ENCODE measurements at regions not wholly inside any gene's neighbourhood (a gene's known extent, or its start where the extent isn't known, plus 50 kb on each side); places are given as distances from the start of the nearest gene placed in this dataset.
"Not testable (repeated sequence)": the region's sequence is repeated elsewhere in the genome, so short reads cannot be mapped to it uniquely, and the experiment has no call there.

DNA sequence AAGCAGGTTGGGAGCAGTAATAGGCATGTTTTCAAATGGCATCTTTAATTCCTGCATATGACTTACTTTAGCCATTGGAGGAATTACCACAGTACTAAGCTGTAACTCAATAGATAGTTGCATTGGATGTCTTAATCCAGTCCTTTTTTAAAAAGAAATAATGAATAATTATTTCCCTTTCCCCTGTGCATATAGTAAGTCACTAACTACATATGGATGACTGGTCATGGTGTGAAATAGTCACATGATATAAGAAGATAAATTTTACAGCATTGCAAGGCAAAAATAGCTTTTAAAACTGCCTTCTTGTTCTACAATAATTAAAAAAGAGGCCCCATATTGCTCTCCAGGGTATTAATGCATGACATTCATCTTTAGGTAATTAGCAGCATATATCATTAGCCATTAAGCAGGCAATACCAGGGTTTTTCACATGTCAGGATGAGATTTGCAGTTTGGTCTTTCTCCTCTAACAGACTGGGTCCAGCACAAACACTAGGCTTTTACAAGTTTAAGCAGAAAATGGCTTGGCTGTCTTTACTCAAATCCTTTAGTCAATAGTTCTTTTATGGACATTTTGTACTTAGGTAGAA lies 606.4 kb upstream of the RORB start:
- no peak for DNase-seq

DNA sequence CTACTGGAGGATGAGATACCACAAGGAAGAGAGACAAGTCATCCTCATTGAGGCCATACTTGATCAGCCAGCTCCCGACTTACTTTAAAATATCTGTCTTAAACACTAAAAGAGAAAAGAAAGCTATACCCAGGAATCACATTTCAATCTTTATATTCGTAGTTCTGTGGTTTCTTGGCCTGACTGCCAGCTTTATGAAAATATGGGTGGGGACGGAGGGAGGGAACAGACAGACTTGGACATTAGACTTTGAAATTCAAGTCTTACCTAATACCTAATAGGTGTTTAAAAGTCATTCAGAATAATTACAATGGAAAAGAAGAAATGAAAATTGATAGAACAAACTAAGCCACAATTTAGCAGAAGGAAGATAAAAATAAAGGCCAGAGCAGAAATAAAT lies 604.8 kb upstream of the RORB start:
- DNase-seq = no peak

DNA sequence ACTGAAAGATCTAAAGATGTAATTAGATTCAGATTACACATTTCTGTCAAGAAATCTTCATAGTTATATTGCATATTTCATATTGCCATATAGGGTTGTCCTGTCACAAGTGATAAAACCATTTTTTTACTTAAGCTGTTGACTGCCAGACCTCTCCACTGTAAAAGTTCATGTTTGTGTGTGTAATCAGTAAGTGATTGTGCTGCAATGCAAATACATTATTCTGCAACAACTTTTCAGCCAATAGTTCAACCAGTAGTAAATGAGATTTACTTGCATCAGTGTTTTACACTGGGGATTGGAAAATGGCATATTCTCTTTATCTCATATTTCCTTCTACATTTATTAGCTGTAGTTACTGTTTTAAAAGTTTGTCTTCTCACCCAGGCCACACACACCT lies 603.9 kb upstream of the RORB start:
- no peak for DNase-seq

DNA sequence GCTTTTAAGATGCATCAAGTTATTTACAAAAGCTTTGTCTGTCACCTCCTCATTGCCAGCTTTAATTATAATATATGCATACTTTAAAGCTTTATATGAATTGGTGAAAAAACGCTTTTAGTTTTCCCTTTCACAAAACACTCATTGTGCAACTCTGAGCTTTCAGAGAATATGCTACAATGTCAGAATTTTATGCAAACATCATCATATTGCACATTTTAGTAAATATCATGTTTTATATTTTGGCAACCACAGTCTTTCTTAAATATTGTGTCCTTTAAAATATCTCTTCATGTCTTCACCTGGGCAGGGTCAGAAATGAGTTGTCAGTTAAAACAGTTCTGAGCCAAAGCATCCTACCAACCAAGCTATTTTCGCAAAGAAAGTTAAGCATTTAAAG lies 601.1 kb upstream of the RORB start:
- no peak for DNase-seq

DNA sequence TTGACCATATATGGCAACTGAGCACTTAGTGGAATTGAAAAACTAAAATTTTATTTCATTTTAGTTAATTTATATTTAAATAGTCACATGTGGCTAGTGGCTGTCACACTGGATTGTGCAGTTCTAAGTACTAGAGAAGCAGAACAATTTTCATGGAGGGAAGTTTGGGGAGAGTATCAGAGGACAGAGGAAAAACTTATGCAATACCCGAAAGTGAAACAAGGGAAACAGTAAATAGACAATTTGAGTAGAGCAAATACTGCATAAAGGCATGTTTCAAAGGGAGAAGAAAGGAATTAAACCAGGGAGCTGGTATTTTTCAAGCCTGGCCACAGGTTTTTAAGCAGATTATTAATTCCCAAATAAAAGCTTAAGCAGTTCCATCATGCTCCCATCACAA lies 590.5 kb upstream of the RORB start:
- DNase-seq = no peak

DNA sequence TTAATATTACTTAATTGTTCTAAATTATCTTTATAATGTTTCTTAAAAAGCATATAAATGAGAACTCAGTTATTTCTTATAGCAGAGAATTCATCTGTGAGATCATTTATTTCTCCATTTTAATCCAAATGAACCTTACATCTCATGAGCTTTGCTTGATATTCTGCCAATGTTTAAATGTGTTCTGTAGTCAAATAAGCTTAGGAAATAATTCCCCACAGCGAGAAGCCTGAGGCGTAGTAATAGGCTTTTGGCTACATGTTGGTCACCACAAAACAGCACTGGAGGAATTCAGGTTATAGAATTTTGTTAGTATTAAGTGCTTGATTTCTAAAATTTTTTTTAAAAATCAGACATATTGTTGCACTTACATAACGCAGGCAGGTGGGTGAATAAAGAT lies 585.3 kb upstream of the RORB start:
- DNase-seq = no peak

DNA sequence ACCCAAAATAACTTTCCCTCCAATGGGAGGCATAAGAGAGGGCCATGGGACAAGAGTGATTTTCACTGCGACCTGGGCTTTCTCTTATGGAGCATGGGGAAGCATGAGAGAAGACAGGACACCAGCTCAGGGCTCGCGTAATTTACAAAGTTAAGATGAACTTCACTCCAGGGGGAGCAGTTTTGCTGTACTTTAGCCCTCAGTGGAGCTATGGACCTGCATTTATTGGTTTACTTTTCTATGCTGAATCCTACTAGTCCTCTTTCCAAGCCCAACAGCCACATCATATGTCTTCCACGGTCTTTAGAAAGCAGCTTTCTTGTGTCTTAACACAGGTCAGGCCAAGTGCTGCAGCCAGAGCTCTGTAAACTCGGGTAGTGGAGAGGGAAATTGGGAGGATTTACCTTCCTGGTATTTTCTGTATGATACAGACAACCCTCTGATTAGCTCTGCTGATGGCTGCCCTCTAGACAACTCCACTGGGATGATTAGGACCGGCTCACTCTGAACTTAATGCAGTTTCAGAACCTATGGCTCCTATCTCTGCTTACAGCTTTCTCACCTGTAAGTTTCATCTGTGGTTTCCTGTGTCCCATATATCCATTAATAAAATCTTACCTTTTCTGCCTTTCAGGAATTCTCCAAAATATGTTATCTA lies 581.0 kb upstream of the RORB start:
- DNase-seq = no peak

DNA sequence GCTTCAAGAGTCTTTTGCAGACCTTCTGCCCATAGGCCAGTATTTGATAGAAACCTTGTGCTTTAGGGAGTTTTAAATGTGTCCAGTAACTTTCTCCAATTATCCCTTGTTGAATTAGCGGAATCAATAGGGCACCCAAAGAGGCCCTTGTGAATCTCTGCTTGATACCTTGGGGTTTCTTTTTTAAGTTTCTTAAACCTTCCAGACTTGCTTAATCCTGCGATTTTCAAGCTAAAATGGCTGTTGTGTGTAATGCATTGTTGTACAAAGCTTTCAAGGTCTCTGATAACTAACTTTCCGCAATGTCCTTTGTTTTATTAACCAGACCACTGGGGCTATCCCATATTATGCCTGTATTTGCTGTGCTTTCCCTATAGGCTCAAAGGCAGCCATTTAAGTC lies 577.4 kb upstream of the RORB start:
- no peak for DNase-seq

DNA sequence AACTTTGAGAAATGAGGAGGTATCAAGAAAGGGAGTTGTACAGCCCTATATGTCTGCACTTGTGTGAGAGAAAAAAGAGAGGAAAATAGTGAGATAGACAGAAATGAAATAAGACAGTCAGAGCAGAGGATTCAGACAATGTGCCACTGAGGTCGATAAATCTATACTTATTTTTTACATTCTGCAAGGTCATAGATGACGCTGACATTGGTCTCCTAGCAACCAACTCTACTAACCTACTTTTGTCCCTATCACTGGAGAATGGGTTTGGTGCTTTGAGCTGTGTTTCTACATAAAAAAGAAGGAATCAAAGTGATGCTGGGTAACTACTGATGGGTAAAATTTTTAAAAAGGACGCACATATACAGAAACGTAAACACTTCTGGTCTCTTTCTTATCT lies 573.3 kb upstream of the RORB start:
- DNase-seq = no peak

DNA sequence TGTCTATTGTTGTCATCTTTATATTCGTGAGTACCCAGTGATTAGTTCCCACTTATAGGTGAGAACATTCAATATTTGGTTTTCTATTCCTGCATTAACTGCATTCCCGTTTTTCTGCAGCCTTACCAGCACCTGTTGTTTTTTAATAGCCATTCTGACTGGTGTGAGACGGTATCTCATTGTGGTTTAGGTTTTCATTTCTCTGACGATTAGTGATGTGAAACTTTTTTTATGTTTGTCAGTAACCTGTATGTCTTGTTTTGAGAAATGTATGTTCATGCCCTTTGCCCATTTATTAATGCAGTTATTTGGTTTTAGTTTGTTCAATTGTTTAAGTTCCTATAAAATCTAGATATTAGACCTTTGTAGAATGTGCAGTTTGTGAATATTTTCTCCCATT lies 546.0 kb upstream of the RORB start:
- DNase-seq = no peak

DNA sequence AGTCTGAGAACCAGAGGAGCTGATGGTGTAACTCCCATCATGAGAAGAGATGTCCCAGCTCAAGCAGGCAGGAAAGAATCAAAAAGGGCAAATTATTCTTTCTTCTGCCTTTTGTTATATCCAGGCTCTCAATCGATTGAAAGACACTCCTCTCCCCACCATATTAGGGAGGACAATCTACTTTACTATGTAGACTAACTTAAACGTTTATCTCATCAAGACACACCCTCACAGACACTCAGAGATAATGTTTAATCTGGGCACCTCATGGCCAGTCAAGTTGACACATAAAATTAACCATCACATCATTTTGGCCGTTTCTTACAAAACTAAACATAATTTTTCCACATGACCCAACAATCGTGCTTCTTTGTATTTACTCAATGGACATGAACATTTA lies 534.3 kb upstream of the RORB start:
- DNase-seq = no peak

DNA sequence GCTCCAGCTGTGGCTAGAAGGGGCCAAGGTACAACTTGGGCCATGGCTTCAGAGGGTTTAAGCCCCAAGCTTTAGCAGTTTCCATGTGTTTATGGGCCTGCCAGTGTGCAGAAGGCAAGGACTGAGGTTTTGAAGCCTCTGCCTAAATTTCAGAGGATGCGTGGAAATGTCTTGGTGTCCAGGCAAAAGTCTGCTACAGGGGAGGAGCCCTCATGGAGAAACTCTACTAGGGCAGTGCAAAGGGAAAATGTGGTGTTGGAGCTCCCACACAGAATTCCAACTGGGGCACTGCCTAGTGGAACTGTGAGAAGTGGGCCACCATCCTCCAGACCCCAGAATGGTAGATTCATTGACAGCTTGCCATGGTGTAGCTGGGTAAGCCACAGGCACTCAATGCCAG lies 527.2 kb upstream of the RORB start:
- no peak for DNase-seq

DNA sequence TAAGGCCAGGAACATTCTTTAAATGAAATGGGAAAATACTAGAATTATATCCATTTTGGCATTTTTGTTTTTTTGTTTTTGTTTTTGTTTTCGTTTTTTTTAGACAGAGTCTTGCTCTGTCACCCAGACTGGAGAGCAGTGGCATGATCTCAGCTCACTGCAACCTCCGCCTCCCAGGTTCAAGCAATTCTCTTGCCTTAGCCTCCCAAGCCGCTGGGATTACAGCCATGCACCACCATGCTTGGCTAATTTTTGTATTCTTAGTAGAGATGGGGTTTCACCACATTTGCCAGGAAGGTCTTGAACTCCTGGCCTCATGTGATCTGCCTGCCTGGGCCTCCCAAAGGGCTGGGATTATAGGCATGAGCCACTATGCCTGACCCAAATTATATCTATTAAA lies 520.7 kb upstream of the RORB start:
- DNase-seq = not testable (repeated sequence)

DNA sequence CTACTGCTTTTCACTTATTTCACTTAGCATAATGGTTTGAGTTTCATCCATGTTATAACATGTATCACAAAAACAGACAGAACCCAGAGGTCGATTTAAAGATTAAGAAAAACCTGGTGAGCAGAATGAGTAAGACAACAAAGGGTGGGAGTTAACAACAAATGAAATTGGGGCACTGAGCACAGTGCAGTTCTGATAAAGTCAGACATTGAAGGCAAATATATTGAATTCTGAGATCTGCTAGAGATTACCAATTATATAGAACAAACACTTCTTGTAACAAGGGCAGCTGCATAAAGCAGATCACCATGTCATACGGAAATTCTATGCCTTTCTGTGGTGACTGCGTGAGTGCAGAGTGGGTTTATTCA lies 517.3 kb upstream of the RORB start:
- DNase-seq = no peak

DNA sequence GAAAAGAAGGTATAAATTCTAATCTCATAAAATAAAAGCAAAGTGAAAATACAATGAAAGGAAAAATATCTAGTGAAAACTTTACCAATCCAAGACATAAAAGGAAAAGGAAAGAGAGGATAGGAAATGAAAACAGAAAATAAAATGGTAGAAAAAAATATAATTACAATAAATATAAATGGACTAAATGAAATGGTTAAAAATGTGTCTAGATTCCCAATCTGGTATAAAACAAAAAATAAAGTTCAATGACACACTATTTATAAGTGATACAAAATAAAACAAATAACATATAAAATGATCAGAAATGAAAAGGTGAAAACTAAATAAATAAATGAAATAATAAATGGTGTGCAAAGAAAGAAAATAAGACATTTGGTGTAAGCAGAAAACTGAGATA lies 516.4 kb upstream of the RORB start:
- DNase-seq = no peak

DNA sequence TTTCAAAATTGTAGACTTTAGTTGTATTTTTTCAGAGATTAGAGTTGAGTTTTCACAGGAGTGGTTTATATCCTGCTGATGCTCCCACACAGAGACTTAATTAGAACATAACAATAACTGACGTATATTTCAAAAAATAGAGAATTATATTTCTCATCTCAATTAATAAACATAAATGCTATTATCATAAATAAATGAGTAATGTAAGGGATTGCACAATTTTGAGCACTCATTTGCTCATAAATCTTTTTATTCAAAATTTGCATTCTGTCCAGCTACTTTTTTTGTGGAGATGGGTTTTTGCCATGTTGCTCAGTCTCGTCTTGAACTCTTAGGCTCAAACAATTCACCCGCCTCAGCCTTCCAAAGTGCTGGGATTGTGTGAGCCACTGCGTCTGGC lies 515.7 kb upstream of the RORB start:
- DNase-seq = no peak

DNA sequence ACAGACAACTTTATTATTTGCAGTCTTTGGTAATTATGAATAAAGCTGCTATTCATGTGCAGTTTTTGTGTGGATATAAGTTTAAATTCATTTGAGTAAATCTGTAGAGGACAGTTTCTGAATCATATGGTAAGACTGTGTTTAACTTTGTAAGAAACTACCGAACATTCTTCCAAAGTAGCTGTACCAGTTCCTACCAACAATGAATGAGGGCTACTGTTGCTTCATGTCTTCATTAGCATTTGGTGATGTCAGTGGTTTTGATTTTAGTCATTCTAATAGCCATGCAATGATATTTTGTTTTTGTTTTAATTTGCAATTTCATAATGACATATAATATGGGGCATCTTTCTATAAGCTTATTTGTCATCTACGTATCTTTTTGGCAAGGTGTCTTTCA lies 501.3 kb upstream of the RORB start:
- no peak for DNase-seq

DNA sequence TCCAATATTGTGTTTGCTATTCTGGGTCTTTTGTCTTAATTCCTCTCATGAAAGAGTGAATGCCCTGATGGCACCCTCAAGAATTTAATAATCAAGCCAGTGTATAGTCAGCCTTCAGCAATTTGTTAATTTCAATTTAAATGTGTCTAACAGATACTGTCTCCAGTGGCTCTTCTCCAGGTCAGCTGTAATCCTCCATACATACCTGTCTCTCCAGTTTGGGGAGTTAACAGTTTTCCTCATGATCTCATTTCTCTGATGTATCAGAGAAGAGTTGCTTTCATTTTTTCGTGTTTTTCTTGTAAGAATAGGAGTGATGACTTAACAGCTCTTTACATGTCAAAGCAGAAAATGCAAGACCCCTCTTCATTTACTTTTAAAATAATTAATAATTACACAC lies 500.3 kb upstream of the RORB start:
- DNase-seq = no peak

DNA sequence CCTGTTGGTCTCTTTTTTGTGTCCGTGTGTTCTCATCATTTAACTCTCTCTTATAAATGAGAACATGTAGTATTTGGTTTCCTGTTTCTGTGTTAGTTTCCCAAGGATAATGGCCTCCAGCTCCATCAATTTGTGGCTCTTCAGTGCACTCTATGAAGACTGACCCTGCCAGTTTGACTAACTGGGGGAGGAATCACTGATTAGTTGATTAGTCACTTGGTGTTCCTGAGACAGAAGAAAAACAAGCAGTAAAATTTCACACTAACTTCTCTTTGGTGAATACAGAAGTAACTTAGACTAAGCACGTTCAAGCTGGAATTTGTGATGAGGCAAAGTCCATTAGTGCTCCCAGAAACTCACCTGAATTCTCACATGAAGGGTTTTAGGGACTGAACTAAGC lies 495.8 kb upstream of the RORB start:
- DNase-seq = no peak

DNA sequence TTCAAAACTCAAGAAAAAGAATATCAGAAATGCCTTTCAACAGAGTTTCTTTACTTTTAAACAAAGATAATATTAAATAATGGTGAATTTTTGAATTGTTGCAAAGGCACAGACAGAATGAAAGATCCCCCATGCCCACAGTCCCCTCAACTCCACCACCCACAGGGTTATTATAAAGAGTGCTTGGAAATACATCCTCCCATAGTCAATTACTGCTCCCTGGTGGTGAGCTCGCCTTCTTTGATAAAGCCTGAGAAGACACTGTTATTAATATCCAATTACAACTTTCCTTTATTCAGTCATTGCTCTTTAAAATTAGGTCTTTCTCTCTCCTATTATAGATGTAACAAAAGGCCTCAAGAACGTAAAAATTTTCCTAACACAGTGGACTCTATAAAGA lies 490.2 kb upstream of the RORB start:
- no peak for DNase-seq

DNA sequence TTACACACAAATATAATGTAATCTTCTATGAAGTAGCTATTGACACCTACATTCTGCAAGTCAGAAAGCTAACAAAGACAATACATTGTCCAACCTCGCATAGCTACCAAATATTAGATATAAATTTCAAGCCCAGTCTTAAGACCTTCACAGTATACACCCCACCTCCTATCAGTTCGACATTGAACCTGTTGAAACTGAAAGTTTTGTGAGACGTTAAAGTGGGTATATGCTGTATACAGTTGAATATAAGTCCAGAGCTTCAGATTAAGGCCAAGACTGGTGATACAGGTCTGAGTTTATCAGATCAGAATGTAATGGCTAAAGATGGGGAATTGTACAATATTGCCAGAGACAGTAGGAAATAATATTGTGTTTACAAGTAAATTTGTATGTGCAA lies 489.3 kb upstream of the RORB start:
- no peak for DNase-seq

DNA sequence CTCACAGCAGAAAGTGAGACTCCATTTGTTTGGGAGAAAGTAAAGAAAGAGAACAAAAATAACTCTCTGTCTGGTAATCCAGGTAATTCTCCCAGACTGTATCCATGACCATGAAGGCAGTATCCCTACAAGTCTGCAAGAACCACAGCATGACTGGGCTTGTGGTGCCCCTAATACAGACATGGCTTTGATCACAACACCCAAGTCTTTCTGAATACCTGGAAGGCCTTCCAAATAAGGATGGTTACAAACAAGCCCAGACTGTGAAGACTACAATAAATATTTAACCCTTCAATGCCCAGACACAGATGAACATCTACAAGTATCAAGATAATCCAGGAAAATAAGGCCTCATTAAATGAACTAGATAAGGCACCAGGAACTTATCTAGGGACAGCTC lies 481.1 kb upstream of the RORB start:
- no peak for DNase-seq

DNA sequence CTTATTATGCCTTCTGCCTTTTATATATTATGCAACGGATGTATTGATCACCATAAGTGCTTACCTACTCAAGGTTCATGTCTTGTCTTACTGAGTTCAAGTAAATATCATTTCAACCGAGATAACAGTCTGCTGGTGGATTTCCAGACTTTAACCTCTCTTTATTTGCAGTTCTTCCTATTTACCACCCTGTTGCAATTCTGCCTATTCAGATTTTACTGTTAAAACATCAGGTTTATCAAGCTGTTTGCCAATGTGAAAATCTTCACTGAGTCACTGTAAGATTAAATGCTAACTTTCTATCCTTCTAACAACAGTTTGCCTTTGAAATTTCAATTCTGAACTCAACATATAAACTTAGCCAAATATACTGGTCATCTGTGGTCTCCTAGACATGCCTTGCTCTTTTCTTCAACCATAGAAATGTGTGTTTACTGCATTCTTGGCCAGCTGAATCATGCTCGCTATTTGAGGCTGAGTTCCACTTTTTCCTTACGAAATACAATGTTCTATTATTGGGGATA lies 471.7 kb upstream of the RORB start:
- DNase-seq = no peak

DNA sequence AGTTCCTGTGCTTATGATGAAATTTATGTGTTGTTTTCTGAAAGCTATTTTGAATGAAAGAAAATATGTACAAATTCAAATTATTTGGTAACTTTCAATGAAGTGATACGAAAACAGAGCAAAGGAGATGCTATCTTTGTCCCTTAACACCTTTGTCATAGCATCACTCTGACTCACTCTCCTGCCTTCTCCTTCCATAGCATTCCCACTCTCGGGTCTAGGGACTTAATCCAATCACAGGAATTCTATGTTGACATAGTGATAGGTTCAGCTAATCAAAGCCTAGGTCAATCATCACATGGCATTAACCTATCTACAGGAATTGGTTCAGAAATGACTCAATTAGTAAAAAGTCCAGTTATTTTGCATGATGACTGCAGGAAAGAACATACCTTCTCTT lies 464.7 kb upstream of the RORB start:
- no peak for DNase-seq

DNA sequence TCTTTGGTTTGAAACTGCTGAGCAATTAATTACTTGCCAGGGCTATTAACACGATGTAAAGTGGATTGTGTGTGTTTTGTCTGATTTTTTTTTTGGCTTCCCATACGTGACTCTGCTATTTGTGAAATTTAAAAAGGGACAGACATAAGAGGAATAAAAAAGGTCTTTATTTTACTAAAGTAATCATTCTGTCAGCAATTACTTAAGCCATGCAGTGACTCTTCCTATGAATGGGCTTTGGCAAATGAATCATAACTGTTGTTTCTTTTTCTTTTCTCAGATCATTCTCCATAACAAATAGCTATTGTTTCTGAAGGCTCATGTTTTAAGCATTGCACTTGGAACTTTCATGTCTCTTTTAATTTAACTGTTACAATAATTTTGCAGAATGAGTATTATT lies 461.3 kb upstream of the RORB start:
- DNase-seq = no peak

Measured in CD4-positive, alpha-beta T cell treated with Interleukin-21 for 1 hour (primary cell).